ENCODE measurements at regions not wholly inside any gene's neighbourhood (a gene's known extent, or its start where the extent isn't known, plus 50 kb on each side); places are given as distances from the start of the nearest gene placed in this dataset.

DNA sequence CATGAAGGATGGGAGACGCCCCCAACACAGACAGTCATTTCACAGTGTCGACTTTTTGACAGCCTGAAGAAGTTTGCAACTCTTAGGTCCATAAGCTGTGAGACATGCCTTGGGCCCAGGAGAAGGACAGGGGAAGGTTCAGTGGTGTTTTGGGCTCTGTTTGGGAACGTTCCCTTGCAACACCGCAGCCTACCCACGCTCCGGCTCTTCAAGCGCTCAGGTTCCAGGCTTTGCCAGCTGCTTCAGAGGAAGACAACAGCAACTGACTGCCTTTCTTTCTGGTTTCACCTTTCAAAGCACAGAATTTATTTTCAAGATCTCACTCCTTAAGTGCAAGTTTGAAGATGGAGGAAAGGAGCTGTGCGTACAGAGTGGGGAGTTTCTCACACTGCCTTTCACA is 575.8 kb upstream of the B3GAT1 start:
- TF ChIP-seq EZH2 (IDR thresholded peaks at IDR 0.05; ENCODE audit: insufficient read depth, low read length): no peak
- TF ChIP-seq, protein P1, sequence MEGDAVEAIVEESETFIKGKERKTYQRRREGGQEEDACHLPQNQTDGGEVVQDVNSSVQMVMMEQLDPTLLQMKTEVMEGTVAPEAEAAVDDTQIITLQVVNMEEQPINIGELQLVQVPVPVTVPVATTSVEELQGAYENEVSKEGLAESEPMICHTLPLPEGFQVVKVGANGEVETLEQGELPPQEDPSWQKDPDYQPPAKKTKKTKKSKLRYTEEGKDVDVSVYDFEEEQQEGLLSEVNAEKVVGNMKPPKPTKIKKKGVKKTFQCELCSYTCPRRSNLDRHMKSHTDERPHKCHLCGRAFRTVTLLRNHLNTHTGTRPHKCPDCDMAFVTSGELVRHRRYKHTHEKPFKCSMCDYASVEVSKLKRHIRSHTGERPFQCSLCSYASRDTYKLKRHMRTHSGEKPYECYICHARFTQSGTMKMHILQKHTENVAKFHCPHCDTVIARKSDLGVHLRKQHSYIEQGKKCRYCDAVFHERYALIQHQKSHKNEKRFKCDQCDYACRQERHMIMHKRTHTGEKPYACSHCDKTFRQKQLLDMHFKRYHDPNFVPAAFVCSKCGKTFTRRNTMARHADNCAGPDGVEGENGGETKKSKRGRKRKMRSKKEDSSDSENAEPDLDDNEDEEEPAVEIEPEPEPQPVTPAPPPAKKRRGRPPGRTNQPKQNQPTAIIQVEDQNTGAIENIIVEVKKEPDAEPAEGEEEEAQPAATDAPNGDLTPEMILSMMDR (IDR thresholded peaks at IDR 0.05; ENCODE audit: insufficient read depth, low read depth, low read length): no peak

All from astrocyte (in vitro differentiated cells and primary cell).